ENCODE measurements at regions not wholly inside any gene's neighbourhood (a gene's known extent, or its start where the extent isn't known, plus 50 kb on each side); places are given as distances from the start of the nearest gene placed in this dataset.
A peak's percentile ranks its signal among the peaks of the same experiment; 100 is the strongest.

DNA sequence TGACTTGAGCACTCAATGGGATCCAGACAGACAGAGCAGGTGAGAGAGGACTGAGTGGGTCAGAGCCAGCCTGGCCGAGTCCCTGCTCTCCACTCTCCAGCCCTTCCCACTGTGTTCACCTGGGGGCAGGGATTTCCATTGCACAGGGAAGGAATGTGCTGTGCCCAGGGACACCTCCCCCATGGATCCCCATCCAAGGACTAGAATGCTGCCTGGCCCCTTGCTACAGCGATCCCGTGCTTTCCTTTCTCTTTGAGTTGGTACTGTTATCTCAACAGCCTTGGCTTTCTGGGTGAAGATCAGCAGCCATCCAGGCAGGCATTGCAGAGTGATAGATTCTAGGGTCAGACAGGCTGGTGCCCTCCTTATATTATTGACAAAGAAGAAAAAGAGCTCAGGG is 60.3 kb upstream of the DLK1 start:
- H3K4me3 ChIP-seq, result no peak overlapping the region
- TF ChIP-seq EZH2phosphoT487 (IDR thresholded peaks at IDR 0.05; ENCODE audit: low read depth, severe bottlenecking, unreplicated experiment), result no peak
- TF ChIP-seq, protein P1, sequence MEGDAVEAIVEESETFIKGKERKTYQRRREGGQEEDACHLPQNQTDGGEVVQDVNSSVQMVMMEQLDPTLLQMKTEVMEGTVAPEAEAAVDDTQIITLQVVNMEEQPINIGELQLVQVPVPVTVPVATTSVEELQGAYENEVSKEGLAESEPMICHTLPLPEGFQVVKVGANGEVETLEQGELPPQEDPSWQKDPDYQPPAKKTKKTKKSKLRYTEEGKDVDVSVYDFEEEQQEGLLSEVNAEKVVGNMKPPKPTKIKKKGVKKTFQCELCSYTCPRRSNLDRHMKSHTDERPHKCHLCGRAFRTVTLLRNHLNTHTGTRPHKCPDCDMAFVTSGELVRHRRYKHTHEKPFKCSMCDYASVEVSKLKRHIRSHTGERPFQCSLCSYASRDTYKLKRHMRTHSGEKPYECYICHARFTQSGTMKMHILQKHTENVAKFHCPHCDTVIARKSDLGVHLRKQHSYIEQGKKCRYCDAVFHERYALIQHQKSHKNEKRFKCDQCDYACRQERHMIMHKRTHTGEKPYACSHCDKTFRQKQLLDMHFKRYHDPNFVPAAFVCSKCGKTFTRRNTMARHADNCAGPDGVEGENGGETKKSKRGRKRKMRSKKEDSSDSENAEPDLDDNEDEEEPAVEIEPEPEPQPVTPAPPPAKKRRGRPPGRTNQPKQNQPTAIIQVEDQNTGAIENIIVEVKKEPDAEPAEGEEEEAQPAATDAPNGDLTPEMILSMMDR (IDR thresholded peaks at IDR 0.05; ENCODE audit: poor library complexity), result no peak
- TF ChIP-seq EZH2 (IDR thresholded peaks at IDR 0.05; ENCODE audit: borderline replicate concordance), result no peak
- no peaks in the 10 kb centered on the region for H4K20me1 ChIP-seq (ENCODE audit: insufficient read depth, poor library complexity, severe bottlenecking)
- H2AFZ ChIP-seq, result no peak overlapping the region
- peaks cover 51% of the 10 kb centered on the region for H3K4me1 ChIP-seq (ENCODE audit: insufficient read depth)
- H3K27me3 ChIP-seq, result no peaks in the 10 kb centered on the region
- H3K4me2 ChIP-seq, result no peak overlapping the region
- H3K79me2 ChIP-seq, result no peaks in the 10 kb centered on the region
- H3K9me3 ChIP-seq (ENCODE audit: low read depth), result no peaks in the 10 kb centered on the region
- H3K9me2 ChIP-seq (replicated peaks; ENCODE audit: insufficient read depth), result no peaks in the 10 kb centered on the region
- WGBS (ENCODE audit: low lambda C conversion rate, missing lambda C conversion rate), result 73% methylated on average over 3 of the region's 3 CpGs
- no peaks in the 10 kb centered on the region for H3K36me3 ChIP-seq (replicated peaks; ENCODE audit: insufficient read depth, low read depth)
- no peak overlapping the region for H3K27ac ChIP-seq
- DNase-seq (ENCODE audit: low spot score), result peak; percentile 14

GRCh38 chr14:100666851-100667250 is 59.8 kb upstream of the DLK1 start:
- TF ChIP-seq, protein P1 (IDR thresholded peaks at IDR 0.05; ENCODE audit: poor library complexity), result no peak
- TF ChIP-seq EZH2 (IDR thresholded peaks at IDR 0.05; ENCODE audit: borderline replicate concordance) (no peak), EZH2phosphoT487 (IDR thresholded peaks at IDR 0.05; ENCODE audit: low read depth, severe bottlenecking, unreplicated experiment) (no peak)
- 89% methylated on average over 8 of the region's 10 CpGs for WGBS (ENCODE audit: low lambda C conversion rate, missing lambda C conversion rate)
- Histone ChIP-seq H3K27ac (no peak overlapping the region), H3K4me1 (ENCODE audit: insufficient read depth) (peaks cover 51% of the 10 kb centered on the region), H3K9me3 (ENCODE audit: low read depth) (no peaks in the 10 kb centered on the region), H3K4me3 (no peak overlapping the region), H3K36me3 (replicated peaks; ENCODE audit: insufficient read depth, low read depth) (no peaks in the 10 kb centered on the region), H4K20me1 (ENCODE audit: insufficient read depth, poor library complexity, severe bottlenecking) (no peaks in the 10 kb centered on the region), H3K79me2 (no peaks in the 10 kb centered on the region), H3K4me2 (no peak overlapping the region), H3K9me2 (replicated peaks; ENCODE audit: insufficient read depth) (no peaks in the 10 kb centered on the region), H3K27me3 (peaks cover under 1% of the 10 kb centered on the region), H2AFZ (no peak overlapping the region)
- DNase-seq (ENCODE audit: low spot score), result no peak

DNA sequence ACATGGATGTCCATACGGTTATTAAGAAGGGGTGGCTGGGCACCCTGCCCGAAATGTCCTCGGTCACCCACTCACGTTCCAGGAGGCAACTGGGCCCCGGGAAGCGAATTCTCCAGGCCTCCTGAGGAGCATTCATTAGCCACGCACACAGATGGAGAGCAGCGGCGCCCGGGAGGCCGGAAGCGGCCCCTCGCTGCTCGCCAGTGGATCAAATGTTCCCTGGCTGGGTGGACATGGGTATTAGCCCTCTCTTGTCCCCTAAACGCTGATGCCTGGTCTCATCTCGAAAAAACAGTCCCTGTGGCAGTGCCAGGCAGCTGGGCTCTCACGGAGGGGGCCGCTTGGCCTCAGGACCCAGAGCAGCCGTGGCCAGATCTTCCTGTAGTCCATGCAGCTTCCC is 59.0 kb upstream of the DLK1 start:
- TF ChIP-seq EZH2phosphoT487 (IDR thresholded peaks at IDR 0.05; ENCODE audit: low read depth, severe bottlenecking, unreplicated experiment), result no peak
- TF ChIP-seq, protein P1 (IDR thresholded peaks at IDR 0.05; ENCODE audit: poor library complexity), result no peak
- no peak for TF ChIP-seq EZH2 (IDR thresholded peaks at IDR 0.05; ENCODE audit: borderline replicate concordance)
- 84% methylated on average over 12 of the region's 19 CpGs for WGBS (ENCODE audit: low lambda C conversion rate, missing lambda C conversion rate)
- Histone ChIP-seq H3K4me2 (no peak overlapping the region), H3K27ac (no peak overlapping the region), H2AFZ (no peak overlapping the region), H3K36me3 (replicated peaks; ENCODE audit: insufficient read depth, low read depth) (no peaks in the 10 kb centered on the region), H3K27me3 (peaks cover 3% of the 10 kb centered on the region), H4K20me1 (ENCODE audit: insufficient read depth, poor library complexity, severe bottlenecking) (no peaks in the 10 kb centered on the region), H3K4me3 (no peak overlapping the region), H3K4me1 (ENCODE audit: insufficient read depth) (peaks cover 52% of the 10 kb centered on the region), H3K9me3 (ENCODE audit: low read depth) (no peaks in the 10 kb centered on the region), H3K9me2 (replicated peaks; ENCODE audit: insufficient read depth) (no peaks in the 10 kb centered on the region), H3K79me2 (no peaks in the 10 kb centered on the region)
- DNase-seq (ENCODE audit: low spot score), result no peak

DNA sequence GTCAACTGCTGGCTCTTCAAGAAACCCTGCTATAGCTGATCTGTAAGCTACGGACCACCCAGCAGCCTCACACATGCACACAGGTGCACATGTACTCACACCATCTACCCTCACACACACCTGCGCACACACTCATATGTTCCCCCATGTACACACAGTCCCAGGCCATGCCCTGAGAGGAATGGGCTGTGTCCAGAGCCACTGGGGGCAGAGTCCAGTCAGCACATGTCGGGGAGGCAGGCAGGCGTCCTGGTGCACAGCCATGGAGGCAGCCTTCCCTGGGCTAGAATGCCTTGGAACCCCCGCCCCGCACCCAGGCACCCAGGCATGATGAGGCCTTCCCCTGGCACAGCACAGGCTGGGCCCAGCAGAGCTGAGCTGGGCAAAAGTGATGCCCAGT is 58.3 kb upstream of the DLK1 start:
- H3K36me3 ChIP-seq (replicated peaks; ENCODE audit: insufficient read depth, low read depth), result no peaks in the 10 kb centered on the region
- H2AFZ ChIP-seq, result no peak overlapping the region
- WGBS (ENCODE audit: low lambda C conversion rate, missing lambda C conversion rate), result 83% methylated on average over 6 of the region's 6 CpGs
- H3K9me2 ChIP-seq (replicated peaks; ENCODE audit: insufficient read depth), result no peaks in the 10 kb centered on the region
- H3K27me3 ChIP-seq, result peaks cover 3% of the 10 kb centered on the region
- no peaks in the 10 kb centered on the region for H3K79me2 ChIP-seq
- no peak overlapping the region for H3K4me3 ChIP-seq
- no peak overlapping the region for H3K4me2 ChIP-seq
- DNase-seq (ENCODE audit: low spot score), result peak; percentile 29
- peaks cover 59% of the 10 kb centered on the region for H3K4me1 ChIP-seq (ENCODE audit: insufficient read depth)
- H4K20me1 ChIP-seq (ENCODE audit: insufficient read depth, poor library complexity, severe bottlenecking), result no peaks in the 10 kb centered on the region
- no peaks in the 10 kb centered on the region for H3K9me3 ChIP-seq (ENCODE audit: low read depth)
- H3K27ac ChIP-seq, result peak overlapping the region; percentile 52
- no peak for TF ChIP-seq EZH2phosphoT487 (IDR thresholded peaks at IDR 0.05; ENCODE audit: low read depth, severe bottlenecking, unreplicated experiment)
- TF ChIP-seq, protein P1 (IDR thresholded peaks at IDR 0.05; ENCODE audit: poor library complexity), result no peak
- no peak for TF ChIP-seq EZH2 (IDR thresholded peaks at IDR 0.05; ENCODE audit: borderline replicate concordance)

Data from hepatocyte (in vitro differentiated cells).